H9 (cell line): ENCODE measurements at regions not wholly inside any gene's neighbourhood (a gene's known extent, or its start where the extent isn't known, plus 50 kb on each side); places are given as distances from the start of the nearest gene placed in this dataset.
A peak's percentile ranks its signal among the peaks of the same experiment; 100 is the strongest.

Experiments
- DNase-seq: peaks from one replicate; pipeline ENCODE4 v3.0.0-alpha.2; 2017
- H2AFZ ChIP-seq: one replicate; pipeline ENCODE4 v1.6.1; 2013; ENCODE audit warnings: mild to moderate bottlenecking, low read length, control low read depth, moderate library complexity
- H2AK5ac ChIP-seq: 2 replicates; pipeline ENCODE4 v1.6.1; 2013; ENCODE audit warnings: low read length, control low read depth, mixed read lengths; ENCODE audit not compliant: insufficient read length
- H2BK120ac ChIP-seq: one replicate; pipeline ENCODE4 v1.6.1; 2013; ENCODE audit warnings: low read depth, mild to moderate bottlenecking, low read length, control low read depth, inconsistent platforms; ENCODE audit not compliant: poor library complexity, severe bottlenecking
- H2BK12ac ChIP-seq: 2 replicates; pipeline ENCODE4 v1.6.1; 2013; ENCODE audit warnings: low read length, control low read depth, mixed read lengths, low read depth; ENCODE audit not compliant: insufficient read length
- H2BK15ac ChIP-seq: 2 replicates; pipeline ENCODE4 v1.6.1; 2013; ENCODE audit warnings: low read depth, low read length, control low read depth
- H2BK20ac ChIP-seq: one replicate; pipeline ENCODE4 v1.6.1; 2013; ENCODE audit warnings: low read depth, mild to moderate bottlenecking, low read length, control low read depth, inconsistent platforms; ENCODE audit not compliant: poor library complexity, severe bottlenecking
- H2BK5ac ChIP-seq: 2 replicates; pipeline ENCODE4 v1.6.1; 2013; ENCODE audit warnings: low read length, control low read depth, mixed read lengths; ENCODE audit not compliant: insufficient read length
- H3K14ac ChIP-seq: 2 replicates; pipeline ENCODE4 v1.6.1; 2013; ENCODE audit warnings: low read length, control low read depth; ENCODE audit not compliant: insufficient read depth
- H3K18ac ChIP-seq: 2 replicates; pipeline ENCODE4 v1.6.1; 2013; ENCODE audit warnings: low read depth, mild to moderate bottlenecking, mixed read lengths, low read length, control low read depth; ENCODE audit not compliant: insufficient read length
- H3K23ac ChIP-seq: 2 replicates; pipeline ENCODE4 v1.6.1; 2013; ENCODE audit warnings: low read length, control low read depth, mixed read lengths, low read depth; ENCODE audit not compliant: insufficient read length
- H3K23me2 ChIP-seq: 2 replicates; pipeline ENCODE4 v1.6.1; 2013; ENCODE audit warnings: low read depth, mild to moderate bottlenecking, mixed read lengths, low read length, control low read depth; ENCODE audit not compliant: insufficient read length, poor library complexity, severe bottlenecking
- H3K27ac ChIP-seq: 2 replicates; pipeline ENCODE4 v1.5.1; 2013; ENCODE audit warnings: low read length, control low read depth, mixed read lengths, low read depth; ENCODE audit not compliant: insufficient read length
- H3K27me3 ChIP-seq: 2 replicates; pipeline ENCODE4 v1.6.1; 2013; ENCODE audit warnings: low read length, control low read depth, inconsistent platforms; ENCODE audit not compliant: insufficient read depth
- H3K4ac ChIP-seq: 2 replicates; pipeline ENCODE4 v1.6.1; 2013; ENCODE audit warnings: low read depth, mild to moderate bottlenecking, control low read depth, inconsistent platforms, low read length, moderate library complexity
- H3K4me1 ChIP-seq: 2 replicates; pipeline ENCODE4 v1.6.1; 2013; ENCODE audit warnings: low read length, control low read depth, inconsistent platforms; ENCODE audit not compliant: insufficient read depth
- H3K4me2 ChIP-seq: 2 replicates; pipeline ENCODE4 v1.6.1; 2013; ENCODE audit warnings: low read length, control low read depth, mixed read lengths; ENCODE audit not compliant: insufficient read length, insufficient read depth
- H3K56ac ChIP-seq: 2 replicates; pipeline ENCODE4 v1.6.1; 2013; ENCODE audit warnings: low read depth, mild to moderate bottlenecking, mixed read lengths, low read length, control low read depth; ENCODE audit not compliant: insufficient read length
- H3K79me1 ChIP-seq: 2 replicates; pipeline ENCODE4 v1.6.1; 2013; ENCODE audit warnings: low read depth, mild to moderate bottlenecking, moderate library complexity, low read length, control low read depth, inconsistent platforms; ENCODE audit not compliant: insufficient read depth, poor library complexity, severe bottlenecking
- H3K79me2 ChIP-seq: 2 replicates; pipeline ENCODE4 v1.6.1; 2013; ENCODE audit warnings: low read length, control low read depth, inconsistent platforms; ENCODE audit not compliant: insufficient read depth
- H3K9ac ChIP-seq: 2 replicates; pipeline ENCODE4 v1.6.1; 2013; ENCODE audit warnings: low read length, control low read depth, mixed read lengths; ENCODE audit not compliant: insufficient read length; ENCODE audit errors: extremely low read depth
- H3K9me3 ChIP-seq: one replicate; pipeline ENCODE4 v1.6.1; 2013; ENCODE audit warnings: low read depth, low read length, inconsistent platforms; ENCODE audit not compliant: control insufficient read depth
- H3T11ph ChIP-seq: one replicate; pipeline ENCODE4 v1.6.1; 2013; ENCODE audit warnings: mild to moderate bottlenecking, low read length, control low read depth, inconsistent platforms
- H4K20me1 ChIP-seq: one replicate; pipeline ENCODE4 v1.6.1; 2013; ENCODE audit not compliant: control insufficient read depth, insufficient read length, insufficient read depth
- H4K5ac ChIP-seq: 2 replicates; pipeline ENCODE4 v1.6.1; 2013; ENCODE audit warnings: low read depth, mild to moderate bottlenecking, mixed read lengths, low read length, control low read depth; ENCODE audit not compliant: insufficient read length
- H4K8ac ChIP-seq: replicated peaks from 2 replicates; pipeline ENCODE4 v1.6.1; 2013; ENCODE audit warnings: low read length, control low read depth, mixed read lengths, low read depth; ENCODE audit not compliant: insufficient read length
- H4K91ac ChIP-seq: 2 replicates; pipeline ENCODE4 v1.6.1; 2013; ENCODE audit warnings: low read depth, mild to moderate bottlenecking, moderate library complexity, mixed read lengths, low read length, control low read depth; ENCODE audit not compliant: insufficient read length
- H3K27ac Mint-ChIP-seq, 3 experiments: 2 replicates in 2 of 3; 3 replicates in 1 of 3; pipeline ENCODE4 v1.8.0; 2020 to 2021; ENCODE audit warnings: mixed read lengths in 3 of 3, mild to moderate bottlenecking in 1 of 3, moderate library complexity in 1 of 3
- H3K27me3 Mint-ChIP-seq: 2 replicates; pipeline ENCODE4 v1.8.0; 2021; ENCODE audit warnings: low read depth, mild to moderate bottlenecking, moderate library complexity, mixed read lengths
- H3K36me3 Mint-ChIP-seq, 3 experiments: 2 replicates in 2 of 3; 3 replicates in 1 of 3; pipeline ENCODE4 v1.8.0; 2020 to 2021; ENCODE audit warnings: low read depth in 3 of 3, mixed read lengths in 3 of 3; ENCODE audit not compliant: insufficient read depth in 1 of 3
- H3K4me1 Mint-ChIP-seq, 2 experiments: 2 replicates each; pipeline ENCODE4 v1.8.0; 2020; ENCODE audit warnings: mixed read lengths in 2 of 2
- H3K4me3 Mint-ChIP-seq, 2 experiments: 2 replicates in 1 of 2; 3 replicates in 1 of 2; pipeline ENCODE4 v1.8.0; 2020 to 2021; ENCODE audit warnings: mild to moderate bottlenecking in 2 of 2, mixed read lengths in 2 of 2, moderate library complexity in 1 of 2
- H3K9me3 Mint-ChIP-seq, 2 experiments: 2 replicates in 1 of 2; 3 replicates in 1 of 2; pipeline ENCODE4 v1.8.0; 2020; ENCODE audit warnings: mild to moderate bottlenecking in 2 of 2, mixed read lengths in 2 of 2, moderate library complexity in 1 of 2
- WGBS: extraction: QIAGEN DNeasy Blood & Tissue Kit; methylation state at CpG from one replicate; pipeline ENCODE4 v1.1.7; 2013; ENCODE audit warnings: missing lambda C conversion rate, low lambda C conversion rate, mixed read lengths; ENCODE audit not compliant: insufficient read length; ENCODE audit errors: extremely low coverage; 5-methylcytosine and 5-hydroxymethylcytosine counted together
- TF ChIP-seq, protein P1 (sequence below): fragments of 200-600 bp; sonication (generic); conservative IDR thresholded peaks from 3 replicates; pipeline ENCODE4 v1.8.0; 2021; ENCODE audit warnings: antibody characterized with exemption, mild to moderate bottlenecking

GRCh38 chr11:30717641-30718040, 131.5 kb upstream of the MPPED2 start:
- Histone ChIP-seq H2BK120ac (no peak overlapping the region), H2AFZ (no peak overlapping the region), H3K4me1 (peaks cover 5% of the 10 kb centered on the region; the same call in 1 of the 2 replicates), H3K79me1 (no peaks in the 10 kb centered on the region), H3K18ac (no peak overlapping the region), H2BK12ac (no peak overlapping the region), H3K9ac (no peak overlapping the region), H4K8ac (no peak overlapping the region), H3K79me2 (no peaks in the 10 kb centered on the region), H3K9me3 (no peaks in the 10 kb centered on the region), H2BK15ac (no peak overlapping the region), H2BK5ac (no peak overlapping the region), H2BK20ac (no peak overlapping the region), H4K5ac (no peak overlapping the region), H3K27me3 (no peaks in the 10 kb centered on the region), H3K56ac (no peak overlapping the region), H3K23me2 (no peaks in the 10 kb centered on the region), H3K4me2 (no peak overlapping the region), H3K27ac (peak overlapping the region; percentile 42), H4K20me1 (no peaks in the 10 kb centered on the region), H3K4ac (no peak overlapping the region), H2AK5ac (no peak overlapping the region), H3K14ac (no peak overlapping the region), H3K23ac (no peak overlapping the region), H4K91ac (no peak overlapping the region), H3T11ph (no peak overlapping the region)
- Mint-ChIP-seq H3K36me3 (no peaks in the 10 kb centered on the region), H3K9me3 (no peaks in the 10 kb centered on the region), H3K4me3 (no peak overlapping the region), H3K27ac (peak overlapping the region in 2 of 3 experiments; percentile 10 to 58; a peak in 1 of 7 replicates), H3K4me1 (peaks cover 5% of the 10 kb centered on the region in 2 experiments), H3K27me3 (no peaks in the 10 kb centered on the region; the same call in 1 of the 2 replicates)
- TF ChIP-seq, protein P1, sequence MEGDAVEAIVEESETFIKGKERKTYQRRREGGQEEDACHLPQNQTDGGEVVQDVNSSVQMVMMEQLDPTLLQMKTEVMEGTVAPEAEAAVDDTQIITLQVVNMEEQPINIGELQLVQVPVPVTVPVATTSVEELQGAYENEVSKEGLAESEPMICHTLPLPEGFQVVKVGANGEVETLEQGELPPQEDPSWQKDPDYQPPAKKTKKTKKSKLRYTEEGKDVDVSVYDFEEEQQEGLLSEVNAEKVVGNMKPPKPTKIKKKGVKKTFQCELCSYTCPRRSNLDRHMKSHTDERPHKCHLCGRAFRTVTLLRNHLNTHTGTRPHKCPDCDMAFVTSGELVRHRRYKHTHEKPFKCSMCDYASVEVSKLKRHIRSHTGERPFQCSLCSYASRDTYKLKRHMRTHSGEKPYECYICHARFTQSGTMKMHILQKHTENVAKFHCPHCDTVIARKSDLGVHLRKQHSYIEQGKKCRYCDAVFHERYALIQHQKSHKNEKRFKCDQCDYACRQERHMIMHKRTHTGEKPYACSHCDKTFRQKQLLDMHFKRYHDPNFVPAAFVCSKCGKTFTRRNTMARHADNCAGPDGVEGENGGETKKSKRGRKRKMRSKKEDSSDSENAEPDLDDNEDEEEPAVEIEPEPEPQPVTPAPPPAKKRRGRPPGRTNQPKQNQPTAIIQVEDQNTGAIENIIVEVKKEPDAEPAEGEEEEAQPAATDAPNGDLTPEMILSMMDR: no peak
- no CpG with 5 or more reads among the region's 7 CpGs for WGBS
- no peak for DNase-seq
